ENCODE measurements at regions not wholly inside any gene's neighbourhood (a gene's known extent, or its start where the extent isn't known, plus 50 kb on each side); places are given as distances from the start of the nearest gene placed in this dataset.

DNA sequence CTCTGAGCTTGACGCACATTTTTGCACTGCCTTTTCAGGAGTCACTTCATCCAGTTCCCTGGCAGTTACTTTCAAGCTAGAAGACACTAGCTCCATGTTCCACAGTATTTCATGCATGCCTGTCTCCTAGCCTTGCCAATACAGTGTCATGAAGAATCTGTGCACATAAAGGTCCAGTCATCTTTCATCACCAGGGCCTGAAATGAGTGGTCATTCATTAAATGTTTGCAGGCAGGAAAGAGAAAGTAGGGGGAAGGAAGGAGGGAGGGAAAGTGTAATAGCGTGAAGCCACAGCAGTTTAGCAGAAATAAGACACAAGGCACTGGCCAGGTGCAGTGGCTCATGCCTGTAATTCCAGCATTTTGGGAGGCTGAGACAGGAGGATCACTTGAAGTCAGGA is 92.4 kb upstream of the COPS8 start:
- no peaks in the 10 kb centered on the region for H3K4me1 ChIP-seq
- intact Hi-C loops (cut with DNase I) = no loop called here
- DNase-seq = no peak
- no peak overlapping the region for H3K9ac ChIP-seq (ENCODE audit: low read depth in 2 of 2, low read length in 2 of 2)
- H3K27me3 ChIP-seq = no peaks in the 10 kb centered on the region
- H3K27ac ChIP-seq = no peak overlapping the region
- H3K36me3 ChIP-seq = no peaks in the 10 kb centered on the region
- TF ChIP-seq, protein P1, sequence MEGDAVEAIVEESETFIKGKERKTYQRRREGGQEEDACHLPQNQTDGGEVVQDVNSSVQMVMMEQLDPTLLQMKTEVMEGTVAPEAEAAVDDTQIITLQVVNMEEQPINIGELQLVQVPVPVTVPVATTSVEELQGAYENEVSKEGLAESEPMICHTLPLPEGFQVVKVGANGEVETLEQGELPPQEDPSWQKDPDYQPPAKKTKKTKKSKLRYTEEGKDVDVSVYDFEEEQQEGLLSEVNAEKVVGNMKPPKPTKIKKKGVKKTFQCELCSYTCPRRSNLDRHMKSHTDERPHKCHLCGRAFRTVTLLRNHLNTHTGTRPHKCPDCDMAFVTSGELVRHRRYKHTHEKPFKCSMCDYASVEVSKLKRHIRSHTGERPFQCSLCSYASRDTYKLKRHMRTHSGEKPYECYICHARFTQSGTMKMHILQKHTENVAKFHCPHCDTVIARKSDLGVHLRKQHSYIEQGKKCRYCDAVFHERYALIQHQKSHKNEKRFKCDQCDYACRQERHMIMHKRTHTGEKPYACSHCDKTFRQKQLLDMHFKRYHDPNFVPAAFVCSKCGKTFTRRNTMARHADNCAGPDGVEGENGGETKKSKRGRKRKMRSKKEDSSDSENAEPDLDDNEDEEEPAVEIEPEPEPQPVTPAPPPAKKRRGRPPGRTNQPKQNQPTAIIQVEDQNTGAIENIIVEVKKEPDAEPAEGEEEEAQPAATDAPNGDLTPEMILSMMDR (IDR thresholded peaks at IDR 0.05) = no peak
- H3K9me3 ChIP-seq = no peaks in the 10 kb centered on the region
- no peak overlapping the region for H3K4me3 ChIP-seq

DNA sequence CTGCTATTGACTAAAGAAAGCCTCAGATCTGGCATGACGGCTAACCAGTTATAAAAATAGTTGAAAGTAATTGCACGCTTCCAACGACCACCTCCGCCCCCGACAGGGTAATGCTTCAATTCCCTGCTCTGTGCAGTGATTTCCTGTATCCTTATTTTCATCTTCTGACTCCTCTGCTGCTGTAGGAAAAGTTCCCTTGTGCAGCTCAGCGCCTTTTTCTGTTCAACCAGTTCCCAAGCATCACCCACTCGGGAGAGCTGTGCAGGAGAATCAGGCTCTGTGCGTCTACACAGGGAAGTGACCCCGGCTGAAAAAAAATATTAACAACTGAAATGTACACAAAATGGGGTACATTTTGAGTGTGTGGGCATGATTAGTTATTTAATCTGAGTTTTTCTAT is 91.3 kb upstream of the COPS8 start:
- Histone ChIP-seq H3K4me1 (no peaks in the 10 kb centered on the region), H3K27ac (no peak overlapping the region), H3K27me3 (no peaks in the 10 kb centered on the region), H3K9me3 (no peaks in the 10 kb centered on the region), H3K36me3 (no peaks in the 10 kb centered on the region), H3K4me3 (no peak overlapping the region), H3K9ac (ENCODE audit: low read depth in 2 of 2, low read length in 2 of 2) (no peak overlapping the region)
- TF ChIP-seq, protein P1 (IDR thresholded peaks at IDR 0.05) = no peak
- DNase-seq = no peak
- intact Hi-C loops (cut with DNase I) = no loop called here

GRCh38 chr2:236997069-236997715 is 88.5 kb upstream of the COPS8 start:
- Histone ChIP-seq H3K27ac (no peak overlapping the region), H3K9me3 (no peaks in the 10 kb centered on the region), H3K9ac (ENCODE audit: low read depth in 2 of 2, low read length in 2 of 2) (no peak overlapping the region), H3K4me3 (no peak overlapping the region), H3K27me3 (no peaks in the 10 kb centered on the region), H3K36me3 (no peaks in the 10 kb centered on the region), H3K4me1 (no peaks in the 10 kb centered on the region)
- intact Hi-C loops (cut with DNase I) = no loop called here
- DNase-seq = no peak
- TF ChIP-seq, protein P1 (IDR thresholded peaks at IDR 0.05) = no peak

- Histone ChIP-seq H3K27ac (no peak overlapping the region), H3K27me3 (no peaks in the 10 kb centered on the region), H3K4me1 (no peaks in the 10 kb centered on the region), H3K9ac (ENCODE audit: low read depth in 2 of 2, low read length in 2 of 2) (no peak overlapping the region), H3K36me3 (no peaks in the 10 kb centered on the region), H3K4me3 (no peak overlapping the region), H3K9me3 (no peaks in the 10 kb centered on the region)
- DNase-seq = no peak
- intact Hi-C loops (cut with DNase I) = no loop called here
- TF ChIP-seq, protein P1 (IDR thresholded peaks at IDR 0.05) = no peak
These were observed 87.5 kb upstream of the COPS8 start for GRCh38 chr2:236998236-236998635.

DNA sequence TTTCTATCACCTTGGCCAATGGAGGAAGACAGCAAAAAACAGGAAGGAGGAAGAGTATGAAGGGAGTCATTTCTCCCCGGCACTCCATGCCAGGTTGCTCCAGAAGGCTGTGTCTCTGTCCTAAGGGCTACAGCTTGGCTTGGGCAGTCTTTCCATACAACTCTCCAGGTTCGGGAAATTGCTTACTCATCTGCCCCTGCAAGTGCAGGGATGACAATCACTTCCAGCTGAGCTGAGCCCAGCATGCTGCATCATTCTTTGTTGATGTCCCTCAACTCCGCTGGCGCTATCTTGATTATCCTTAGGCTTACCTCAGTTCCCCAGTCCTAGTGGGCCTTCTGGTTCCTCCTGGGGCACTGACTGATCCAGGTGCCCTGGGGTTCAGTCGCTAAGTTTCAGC is 86.9 kb upstream of the COPS8 start:
- H3K36me3 ChIP-seq = no peaks in the 10 kb centered on the region
- no peak overlapping the region for H3K27ac ChIP-seq
- TF ChIP-seq, protein P1 (IDR thresholded peaks at IDR 0.05) = no peak
- no peaks in the 10 kb centered on the region for H3K9me3 ChIP-seq
- H3K9ac ChIP-seq (ENCODE audit: low read depth in 2 of 2, low read length in 2 of 2) = no peak overlapping the region
- DNase-seq = no peak
- intact Hi-C loops (cut with DNase I) = no loop called here
- no peaks in the 10 kb centered on the region for H3K4me1 ChIP-seq
- H3K27me3 ChIP-seq = no peaks in the 10 kb centered on the region
- H3K4me3 ChIP-seq = no peak overlapping the region
